ENCODE measurements at regions not wholly inside any gene's neighbourhood (a gene's known extent, or its start where the extent isn't known, plus 50 kb on each side); places are given as distances from the start of the nearest gene placed in this dataset.

- no peak overlapping the region for H3K27ac ChIP-seq
- H3K9ac ChIP-seq, result no peak overlapping the region
- H3K4me1 ChIP-seq (ENCODE audit: low read depth, poor library complexity, severe bottlenecking), result no peaks in the 10 kb centered on the region
- no peak overlapping the region for H3K4me2 ChIP-seq
- H3K79me2 ChIP-seq (ENCODE audit: insufficient read depth, low read depth), result no peaks in the 10 kb centered on the region
- no peak for TF ChIP-seq CTCF (conservative IDR thresholded peaks at IDR 0.05; ENCODE audit: low read depth, low read length)
- H4K20me1 ChIP-seq (ENCODE audit: insufficient read depth), result no peaks in the 10 kb centered on the region
- no peaks in the 10 kb centered on the region for H3K27me3 ChIP-seq (ENCODE audit: insufficient read depth, low read depth)
- H3K4me3 ChIP-seq (IDR thresholded peaks at IDR 0.05; ENCODE audit: insufficient read depth, low read depth, low read length), result no peak overlapping the region
- no peaks in the 10 kb centered on the region for H3K36me3 ChIP-seq (ENCODE audit: insufficient read depth)
- no peak overlapping the region for H2AFZ ChIP-seq (ENCODE audit: low read depth)
Measured at GRCh38 chr4:45160951-45161350, 434.6 kb upstream of the GNPDA2 start.

GRCh38 chr4:45155081-45155777 is 428.9 kb upstream of the GNPDA2 start:
- H3K9ac ChIP-seq, result no peak overlapping the region
- H3K4me3 ChIP-seq (IDR thresholded peaks at IDR 0.05; ENCODE audit: insufficient read depth, low read depth, low read length), result no peak overlapping the region
- no peaks in the 10 kb centered on the region for H3K36me3 ChIP-seq (ENCODE audit: insufficient read depth)
- H3K4me1 ChIP-seq (ENCODE audit: low read depth, poor library complexity, severe bottlenecking), result no peaks in the 10 kb centered on the region
- no peaks in the 10 kb centered on the region for H3K27me3 ChIP-seq (ENCODE audit: insufficient read depth, low read depth)
- TF ChIP-seq CTCF (conservative IDR thresholded peaks at IDR 0.05; ENCODE audit: low read depth, low read length), result no peak
- no peaks in the 10 kb centered on the region for H4K20me1 ChIP-seq (ENCODE audit: insufficient read depth)
- H3K4me2 ChIP-seq, result no peak overlapping the region
- H3K27ac ChIP-seq, result no peak overlapping the region
- H3K79me2 ChIP-seq (ENCODE audit: insufficient read depth, low read depth), result no peaks in the 10 kb centered on the region
- no peak overlapping the region for H2AFZ ChIP-seq (ENCODE audit: low read depth)

GRCh38 chr4:45147866-45148265 is 421.5 kb upstream of the GNPDA2 start:
- no peak overlapping the region for H3K4me3 ChIP-seq (IDR thresholded peaks at IDR 0.05; ENCODE audit: insufficient read depth, low read depth, low read length)
- no peaks in the 10 kb centered on the region for H3K79me2 ChIP-seq (ENCODE audit: insufficient read depth, low read depth)
- no peaks in the 10 kb centered on the region for H3K4me1 ChIP-seq (ENCODE audit: low read depth, poor library complexity, severe bottlenecking)
- no peaks in the 10 kb centered on the region for H4K20me1 ChIP-seq (ENCODE audit: insufficient read depth)
- H3K9ac ChIP-seq, result no peak overlapping the region
- H3K27me3 ChIP-seq (ENCODE audit: insufficient read depth, low read depth), result no peaks in the 10 kb centered on the region
- H3K27ac ChIP-seq, result no peak overlapping the region
- no peak for TF ChIP-seq CTCF (conservative IDR thresholded peaks at IDR 0.05; ENCODE audit: low read depth, low read length)
- H2AFZ ChIP-seq (ENCODE audit: low read depth), result no peak overlapping the region
- H3K4me2 ChIP-seq, result no peak overlapping the region
- H3K36me3 ChIP-seq (ENCODE audit: insufficient read depth), result no peaks in the 10 kb centered on the region

- Histone ChIP-seq H3K4me1 (ENCODE audit: low read depth, poor library complexity, severe bottlenecking) (no peaks in the 10 kb centered on the region), H4K20me1 (ENCODE audit: insufficient read depth) (no peaks in the 10 kb centered on the region), H3K36me3 (ENCODE audit: insufficient read depth) (no peaks in the 10 kb centered on the region), H3K4me2 (no peak overlapping the region), H3K9ac (no peak overlapping the region), H3K4me3 (IDR thresholded peaks at IDR 0.05; ENCODE audit: insufficient read depth, low read depth, low read length) (no peak overlapping the region), H3K79me2 (ENCODE audit: insufficient read depth, low read depth) (no peaks in the 10 kb centered on the region), H3K27me3 (ENCODE audit: insufficient read depth, low read depth) (no peaks in the 10 kb centered on the region), H2AFZ (ENCODE audit: low read depth) (no peak overlapping the region), H3K27ac (no peak overlapping the region)
- TF ChIP-seq CTCF (conservative IDR thresholded peaks at IDR 0.05; ENCODE audit: low read depth, low read length), result no peak
Measured at GRCh38 chr4:45131020-45131419, 404.7 kb upstream of the GNPDA2 start.

Measured in KMS-11 (cell line).